Cardiac muscle cell (in vitro differentiated cells and primary cell): ENCODE measurements at regions not wholly inside any gene's neighbourhood (a gene's known extent, or its start where the extent isn't known, plus 50 kb on each side); places are given as distances from the start of the nearest gene placed in this dataset.
"Not testable (repeated sequence)": the region's sequence is repeated elsewhere in the genome, so short reads cannot be mapped to it uniquely, and the experiment has no call there.

Experiments
- DNase-seq, 2 donors: peaks; one replicate each; pipeline versions ENCODE4 v3.0.0 to v3.0.0-alpha.2; 2010 to 2017; ENCODE audit warnings: low read depth in 1 of 2, low spot score in 1 of 2
- H3K27ac ChIP-seq: fragments of 200-600 bp; sonication (generic); 2 replicates; pipeline ENCODE4 v1.5.1; 2016
- H3K27me3 ChIP-seq: fragments of 200-600 bp; sonication (generic); 2 replicates; pipeline ENCODE4 v1.6.0; 2016; ENCODE audit warnings: control low read depth
- H3K36me3 ChIP-seq: fragments of 200-600 bp; sonication (generic); 2 replicates; pipeline ENCODE4 v1.5.1; 2016; ENCODE audit warnings: control low read depth
- H3K4me1 ChIP-seq: fragments of 200-600 bp; sonication (generic); 2 replicates; pipeline ENCODE4 v1.8.1; 2017; ENCODE audit warnings: low read depth, mild to moderate bottlenecking, mixed run types
- H3K4me3 ChIP-seq: fragments of 200-600 bp; sonication (generic); 2 replicates; pipeline ENCODE4 v1.5.1; 2016; ENCODE audit warnings: mild to moderate bottlenecking
- H3K9me3 ChIP-seq: fragments of 200-600 bp; sonication (generic); 2 replicates; pipeline ENCODE4 v1.5.1; 2017; ENCODE audit warnings: low read depth, mild to moderate bottlenecking, control low read depth
- CTCF ChIP-seq: IDR thresholded peaks from 2 replicates; pipeline ENCODE4 v1.5.1; 2012; ENCODE audit warnings: low read depth, mild to moderate bottlenecking, low read length

GRCh38 chr12:89269174-89269573 lies 83.1 kb downstream of the DUSP6 start:
- Histone ChIP-seq H3K4me3 (no peak overlapping the region), H3K4me1 (peaks cover 23% of the 10 kb centered on the region), H3K27ac (peak overlapping the region; percentile 3), H3K9me3 (no peaks in the 10 kb centered on the region), H3K36me3 (no peaks in the 10 kb centered on the region), H3K27me3 (no peaks in the 10 kb centered on the region)
- no peak for DNase-seq
- no peak for TF ChIP-seq CTCF

- no peaks in the 10 kb centered on the region for H3K27me3 ChIP-seq
- H3K4me1 ChIP-seq = peaks cover 23% of the 10 kb centered on the region
- H3K4me3 ChIP-seq = no peak overlapping the region
- no peaks in the 10 kb centered on the region for H3K9me3 ChIP-seq
- no peak for DNase-seq
- H3K36me3 ChIP-seq = no peaks in the 10 kb centered on the region
- TF ChIP-seq CTCF = no peak
- H3K27ac ChIP-seq = no peak overlapping the region
These were observed 84.9 kb downstream of the DUSP6 start for GRCh38 chr12:89267404-89267803.

- H3K9me3 ChIP-seq, H3K27me3 ChIP-seq, DNase-seq, H3K4me3 ChIP-seq, H3K36me3 ChIP-seq, H3K27ac ChIP-seq: not testable (repeated sequence)
- peaks cover 31% of the 10 kb centered on the region for H3K4me1 ChIP-seq
These were observed 85.6 kb downstream of the DUSP6 start for GRCh38 chr12:89266574-89267188.

- TF ChIP-seq CTCF = no peak
- Histone ChIP-seq H3K9me3 (no peaks in the 10 kb centered on the region), H3K27me3 (no peaks in the 10 kb centered on the region), H3K4me3 (no peak overlapping the region), H3K27ac (no peak overlapping the region), H3K4me1 (peaks cover 39% of the 10 kb centered on the region), H3K36me3 (no peaks in the 10 kb centered on the region)
- no peak for DNase-seq
These were observed 87.5 kb downstream of the DUSP6 start for GRCh38 chr12:89264837-89265236.

GRCh38 chr12:89263900-89264299 lies 88.4 kb downstream of the DUSP6 start:
- DNase-seq = no peak
- no peaks in the 10 kb centered on the region for H3K9me3 ChIP-seq
- H3K36me3 ChIP-seq = no peaks in the 10 kb centered on the region
- H3K27me3 ChIP-seq = no peaks in the 10 kb centered on the region
- no peak overlapping the region for H3K27ac ChIP-seq
- no peak overlapping the region for H3K4me3 ChIP-seq
- peaks cover 36% of the 10 kb centered on the region for H3K4me1 ChIP-seq
- no peak for TF ChIP-seq CTCF

GRCh38 chr12:89262855-89263552 lies 89.3 kb downstream of the DUSP6 start:
- Histone ChIP-seq H3K36me3 (no peaks in the 10 kb centered on the region), H3K27ac (no peak overlapping the region), H3K9me3 (no peaks in the 10 kb centered on the region), H3K4me1 (peaks cover 27% of the 10 kb centered on the region), H3K27me3 (no peaks in the 10 kb centered on the region), H3K4me3 (no peak overlapping the region)
- no peak for TF ChIP-seq CTCF
- no peak for DNase-seq
